Mesodermal cell (in vitro differentiated cells): ENCODE measurements at regions not wholly inside any gene's neighbourhood (a gene's known extent, or its start where the extent isn't known, plus 50 kb on each side); places are given as distances from the start of the nearest gene placed in this dataset.

Experiments used
- H3K27ac ChIP-seq: 2 replicates; pipeline ENCODE4 v1.7.0; 2013; ENCODE audit warnings: mild to moderate bottlenecking, low read depth, low read length, moderate library complexity; ENCODE audit not compliant: severe bottlenecking
- H3K36me3 ChIP-seq: 2 replicates; pipeline ENCODE4 v1.7.1; 2013; ENCODE audit warnings: mild to moderate bottlenecking, low read length, moderate library complexity; ENCODE audit not compliant: control insufficient read depth, insufficient read depth
- H3K4me1 ChIP-seq: one replicate; pipeline ENCODE4 v1.7.1; 2013; ENCODE audit warnings: mild to moderate bottlenecking, low read length; ENCODE audit not compliant: insufficient read depth, control insufficient read depth, poor library complexity, severe bottlenecking
- H3K4me3 ChIP-seq: 2 replicates; pipeline ENCODE4 v1.7.0; 2013; ENCODE audit warnings: low read length, control low read depth, mild to moderate bottlenecking; ENCODE audit not compliant: insufficient read depth, poor library complexity, severe bottlenecking; ENCODE audit errors: extremely low read depth
- H3K9me3 ChIP-seq: 2 replicates; pipeline ENCODE4 v1.7.1; 2013; ENCODE audit warnings: mild to moderate bottlenecking, low read length, moderate library complexity; ENCODE audit not compliant: control insufficient read depth
- WGBS, 2 experiments: methylation state at CpG; one replicate each; pipeline ENCODE4 v1.1.5; 2013; ENCODE audit warnings: missing lambda C conversion rate in 2 of 2; ENCODE audit not compliant: insufficient coverage in 2 of 2; 5-methylcytosine and 5-hydroxymethylcytosine counted together

GRCh38 chr2:103151046-103151445 is 389.2 kb downstream of the TMEM182 start:
- Histone ChIP-seq H3K27ac (no peak overlapping the region), H3K4me1 (no peaks in the 10 kb centered on the region), H3K9me3 (no peaks in the 10 kb centered on the region), H3K36me3 (no peaks in the 10 kb centered on the region), H3K4me3 (no peak overlapping the region)
- WGBS, 2 experiments = 80 to 95% methylated on average over 3 of the region's 3 CpGs

- Histone ChIP-seq H3K4me3 (no peak overlapping the region), H3K36me3 (no peaks in the 10 kb centered on the region), H3K9me3 (no peaks in the 10 kb centered on the region), H3K27ac (no peak overlapping the region), H3K4me1 (no peaks in the 10 kb centered on the region)
- WGBS, 2 experiments = 50 to 94% methylated on average over 1 to 2 of the region's 2 CpGs
Observed at GRCh38 chr2:103152556-103152955, 390.7 kb downstream of the TMEM182 start.

GRCh38 chr2:103153580-103154284 is 391.9 kb downstream of the TMEM182 start:
- no peak overlapping the region for H3K4me3 ChIP-seq
- no peaks in the 10 kb centered on the region for H3K9me3 ChIP-seq
- no peaks in the 10 kb centered on the region for H3K36me3 ChIP-seq
- WGBS, 2 experiments = 69 to 75% methylated on average over 2 to 4 of the region's 9 CpGs
- no peak overlapping the region for H3K27ac ChIP-seq
- H3K4me1 ChIP-seq = no peaks in the 10 kb centered on the region

- no peaks in the 10 kb centered on the region for H3K4me1 ChIP-seq
- no peaks in the 10 kb centered on the region for H3K9me3 ChIP-seq
- no CpG with 5 or more reads among the region's 3 CpGs for WGBS, 2 experiments
- H3K27ac ChIP-seq = no peak overlapping the region
- H3K36me3 ChIP-seq = no peaks in the 10 kb centered on the region
- no peak overlapping the region for H3K4me3 ChIP-seq
Observed at GRCh38 chr2:103155308-103155707, 393.5 kb downstream of the TMEM182 start.

GRCh38 chr2:103159018-103159417 is 397.2 kb downstream of the TMEM182 start:
- Histone ChIP-seq H3K9me3 (no peaks in the 10 kb centered on the region), H3K4me3 (no peak overlapping the region), H3K4me1 (no peaks in the 10 kb centered on the region), H3K27ac (no peak overlapping the region), H3K36me3 (no peaks in the 10 kb centered on the region)
- WGBS, 2 experiments = 50 to 74% methylated on average over 2 of the region's 3 CpGs

- no peak overlapping the region for H3K4me3 ChIP-seq
- H3K4me1 ChIP-seq = no peaks in the 10 kb centered on the region
- WGBS, 2 experiments = 100% methylated on average over 1 to 2 of the region's 7 CpGs
- H3K9me3 ChIP-seq = no peaks in the 10 kb centered on the region
- no peak overlapping the region for H3K27ac ChIP-seq
- no peaks in the 10 kb centered on the region for H3K36me3 ChIP-seq
Observed at GRCh38 chr2:103161456-103162289, 399.8 kb downstream of the TMEM182 start.

- H3K9me3 ChIP-seq = no peaks in the 10 kb centered on the region
- WGBS, 2 experiments = 58 to 73% methylated on average over 4 to 5 of the region's 5 CpGs
- no peaks in the 10 kb centered on the region for H3K4me1 ChIP-seq
- no peaks in the 10 kb centered on the region for H3K36me3 ChIP-seq
- H3K27ac ChIP-seq = no peak overlapping the region
- no peak overlapping the region for H3K4me3 ChIP-seq
Observed at GRCh38 chr2:103164748-103165147, 402.9 kb downstream of the TMEM182 start.

- 84 to 96% methylated on average over 3 to 5 of the region's 6 CpGs for WGBS, 2 experiments
- H3K9me3 ChIP-seq = no peaks in the 10 kb centered on the region
- no peaks in the 10 kb centered on the region for H3K36me3 ChIP-seq
- no peaks in the 10 kb centered on the region for H3K4me1 ChIP-seq
- no peak overlapping the region for H3K4me3 ChIP-seq
- no peak overlapping the region for H3K27ac ChIP-seq
Observed at GRCh38 chr2:103165836-103166235, 404.0 kb downstream of the TMEM182 start.

- Histone ChIP-seq H3K9me3 (no peaks in the 10 kb centered on the region), H3K36me3 (no peaks in the 10 kb centered on the region), H3K4me1 (no peaks in the 10 kb centered on the region), H3K27ac (no peak overlapping the region), H3K4me3 (no peak overlapping the region)
- WGBS, 2 experiments = 88 to 91% methylated on average over 6 to 8 of the region's 12 CpGs
Observed at GRCh38 chr2:103166456-103167324, 404.9 kb downstream of the TMEM182 start.

GRCh38 chr2:103167599-103167998 is 405.8 kb downstream of the TMEM182 start:
- H3K4me1 ChIP-seq = no peaks in the 10 kb centered on the region
- no peak overlapping the region for H3K4me3 ChIP-seq
- no peaks in the 10 kb centered on the region for H3K9me3 ChIP-seq
- H3K36me3 ChIP-seq = no peaks in the 10 kb centered on the region
- no peak overlapping the region for H3K27ac ChIP-seq
- WGBS, 2 experiments = 90 to 97% methylated on average over 9 of the region's 9 CpGs
